ENCODE measurements at regions not wholly inside any gene's neighbourhood (a gene's known extent, or its start where the extent isn't known, plus 50 kb on each side); places are given as distances from the start of the nearest gene placed in this dataset.

GRCh38 chr3:74089814-74090213 lies 465.1 kb upstream of the PDZRN3 start:
- Histone ChIP-seq H3K4me2 (ENCODE audit: control insufficient read depth, insufficient read depth) (no peak overlapping the region), H3K79me2 (ENCODE audit: control insufficient read depth, insufficient read depth, low read length) (no peaks in the 10 kb centered on the region), H3K4me1 (ENCODE audit: control insufficient read depth, insufficient read depth, low read length) (no peaks in the 10 kb centered on the region), H3K36me3 (ENCODE audit: control insufficient read depth in 2 of 2, insufficient read depth in 2 of 2, low read length in 1 of 2) (no peaks in the 10 kb centered on the region), H2AFZ (ENCODE audit: control insufficient read depth, low read depth, low read length) (no peak overlapping the region), H3K27me3 (replicated peaks in 1 of 2; ENCODE audit: control insufficient read depth in 2 of 2, insufficient read depth in 2 of 2, low read length in 1 of 2) (no peaks in the 10 kb centered on the region), H3K9ac (ENCODE audit: control insufficient read depth, insufficient read depth, low read length) (no peak overlapping the region), H3K9me3 (replicated peaks; ENCODE audit: control insufficient read depth, insufficient read depth, low read length) (no peaks in the 10 kb centered on the region), H3K4me3 (no peak overlapping the region), H4K20me1 (ENCODE audit: control insufficient read depth, insufficient read depth) (no peaks in the 10 kb centered on the region), H3K27ac (ENCODE audit: control insufficient read depth, insufficient read depth) (no peak overlapping the region)
- in situ Hi-C loops (cut with MboI) = no loop called here
- FAIRE-seq = no peak
- RAD21 ChIA-PET (ENCODE audit: unreplicated experiment) = no interaction called here
- CTCF ChIA-PET = no interaction called here
- TF ChIP-seq, protein P1, sequence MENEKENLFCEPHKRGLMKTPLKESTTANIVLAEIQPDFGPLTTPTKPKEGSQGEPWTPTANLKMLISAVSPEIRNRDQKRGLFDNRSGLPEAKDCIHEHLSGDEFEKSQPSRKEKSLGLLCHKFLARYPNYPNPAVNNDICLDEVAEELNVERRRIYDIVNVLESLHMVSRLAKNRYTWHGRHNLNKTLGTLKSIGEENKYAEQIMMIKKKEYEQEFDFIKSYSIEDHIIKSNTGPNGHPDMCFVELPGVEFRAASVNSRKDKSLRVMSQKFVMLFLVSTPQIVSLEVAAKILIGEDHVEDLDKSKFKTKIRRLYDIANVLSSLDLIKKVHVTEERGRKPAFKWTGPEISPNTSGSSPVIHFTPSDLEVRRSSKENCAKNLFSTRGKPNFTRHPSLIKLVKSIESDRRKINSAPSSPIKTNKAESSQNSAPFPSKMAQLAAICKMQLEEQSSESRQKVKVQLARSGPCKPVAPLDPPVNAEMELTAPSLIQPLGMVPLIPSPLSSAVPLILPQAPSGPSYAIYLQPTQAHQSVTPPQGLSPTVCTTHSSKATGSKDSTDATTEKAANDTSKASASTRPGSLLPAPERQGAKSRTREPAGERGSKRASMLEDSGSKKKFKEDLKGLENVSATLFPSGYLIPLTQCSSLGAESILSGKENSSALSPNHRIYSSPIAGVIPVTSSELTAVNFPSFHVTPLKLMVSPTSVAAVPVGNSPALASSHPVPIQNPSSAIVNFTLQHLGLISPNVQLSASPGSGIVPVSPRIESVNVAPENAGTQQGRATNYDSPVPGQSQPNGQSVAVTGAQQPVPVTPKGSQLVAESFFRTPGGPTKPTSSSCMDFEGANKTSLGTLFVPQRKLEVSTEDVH (IDR thresholded peaks at IDR 0.05; ENCODE audit: low read depth, partially characterized antibody) = no peak
- TF ChIP-seq RBBP5 (conservative IDR thresholded peaks at IDR 0.05) (no peak), ZNF622 (IDR thresholded peaks at IDR 0.05) (no peak), SMARCA5 (IDR thresholded peaks at IDR 0.05) (no peak), SRF (IDR thresholded peaks at IDR 0.05; ENCODE audit: low read depth in 2 of 2, low read length in 2 of 2) (no peak), EED (IDR thresholded peaks at IDR 0.05; ENCODE audit: low read depth) (no peak), EGR1 (IDR thresholded peaks at IDR 0.05; ENCODE audit: borderline replicate concordance in 1 of 2, low read depth in 2 of 2, low read length in 2 of 2) (no peak), POLR2AphosphoS2 (IDR thresholded peaks at IDR 0.05; ENCODE audit: low read depth, low read length) (no peak), RELA (IDR thresholded peaks at IDR 0.05; ENCODE audit: borderline replicate concordance, partially characterized antibody) (no peak), WRNIP1 (IDR thresholded peaks at IDR 0.05; ENCODE audit: borderline replicate concordance, low read depth, low read length) (no peak), ZNF274 (IDR thresholded peaks at IDR 0.05; ENCODE audit: insufficient read depth, insufficient read length) (no peak)
- intact Hi-C loops (cut with micrococcal nuclease; ENCODE audit: unreplicated experiment) = no loop called here
- POLR2A ChIA-PET = no interaction called here
- ATAC-seq = no peak
- no TSS peak for BruUV-seq (replicated peaks)
- SMC1A ChIA-PET (ENCODE audit: uncharacterized antibody, unreplicated experiment) = no interaction called here
- 0% methylated on average over 1 of the region's 1 CpG for WGBS (ENCODE audit: insufficient coverage, insufficient replicate concordance, low lambda C conversion rate, missing lambda C conversion rate)
- DNase-seq (ENCODE audit: low read depth, low spot score) = no peak

Data from GM12878 (cell line).